ENCODE measurements at regions not wholly inside any gene's neighbourhood (a gene's known extent, or its start where the extent isn't known, plus 50 kb on each side); places are given as distances from the start of the nearest gene placed in this dataset.

DNA sequence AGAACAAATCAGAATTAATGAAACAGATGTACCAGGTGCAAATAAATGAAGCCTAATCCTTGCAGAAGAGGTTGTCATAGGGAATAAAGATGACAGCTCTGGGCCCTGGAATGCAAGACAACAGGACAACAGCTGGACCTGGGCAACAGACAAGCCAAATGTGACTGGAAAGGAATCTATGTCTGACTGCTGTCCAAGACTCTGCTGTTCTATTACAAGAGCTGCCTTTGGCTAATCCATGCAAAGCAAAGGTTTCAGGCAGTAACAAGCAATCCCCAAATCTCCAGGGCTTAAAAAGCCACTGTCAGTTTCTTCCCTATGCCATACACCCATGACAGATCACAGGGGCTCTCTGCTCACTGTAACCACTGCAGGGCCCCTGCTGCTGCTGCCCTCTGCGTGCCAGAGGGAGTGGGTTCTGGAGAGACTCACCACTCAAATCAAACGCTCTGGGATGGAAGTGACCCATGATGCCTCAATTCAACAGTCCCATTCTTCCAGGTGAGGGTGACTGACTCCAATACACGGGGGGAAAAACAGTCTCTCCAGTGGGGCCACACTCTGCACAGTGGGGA lies 218.9 kb upstream of the SFSWAP start:
- no peak for DNase-seq (ENCODE audit: extremely low read depth, low read depth)
- TF ChIP-seq, protein P1, sequence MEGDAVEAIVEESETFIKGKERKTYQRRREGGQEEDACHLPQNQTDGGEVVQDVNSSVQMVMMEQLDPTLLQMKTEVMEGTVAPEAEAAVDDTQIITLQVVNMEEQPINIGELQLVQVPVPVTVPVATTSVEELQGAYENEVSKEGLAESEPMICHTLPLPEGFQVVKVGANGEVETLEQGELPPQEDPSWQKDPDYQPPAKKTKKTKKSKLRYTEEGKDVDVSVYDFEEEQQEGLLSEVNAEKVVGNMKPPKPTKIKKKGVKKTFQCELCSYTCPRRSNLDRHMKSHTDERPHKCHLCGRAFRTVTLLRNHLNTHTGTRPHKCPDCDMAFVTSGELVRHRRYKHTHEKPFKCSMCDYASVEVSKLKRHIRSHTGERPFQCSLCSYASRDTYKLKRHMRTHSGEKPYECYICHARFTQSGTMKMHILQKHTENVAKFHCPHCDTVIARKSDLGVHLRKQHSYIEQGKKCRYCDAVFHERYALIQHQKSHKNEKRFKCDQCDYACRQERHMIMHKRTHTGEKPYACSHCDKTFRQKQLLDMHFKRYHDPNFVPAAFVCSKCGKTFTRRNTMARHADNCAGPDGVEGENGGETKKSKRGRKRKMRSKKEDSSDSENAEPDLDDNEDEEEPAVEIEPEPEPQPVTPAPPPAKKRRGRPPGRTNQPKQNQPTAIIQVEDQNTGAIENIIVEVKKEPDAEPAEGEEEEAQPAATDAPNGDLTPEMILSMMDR (IDR thresholded peaks at IDR 0.05; ENCODE audit: low read depth, low read length) = no peak

DNA sequence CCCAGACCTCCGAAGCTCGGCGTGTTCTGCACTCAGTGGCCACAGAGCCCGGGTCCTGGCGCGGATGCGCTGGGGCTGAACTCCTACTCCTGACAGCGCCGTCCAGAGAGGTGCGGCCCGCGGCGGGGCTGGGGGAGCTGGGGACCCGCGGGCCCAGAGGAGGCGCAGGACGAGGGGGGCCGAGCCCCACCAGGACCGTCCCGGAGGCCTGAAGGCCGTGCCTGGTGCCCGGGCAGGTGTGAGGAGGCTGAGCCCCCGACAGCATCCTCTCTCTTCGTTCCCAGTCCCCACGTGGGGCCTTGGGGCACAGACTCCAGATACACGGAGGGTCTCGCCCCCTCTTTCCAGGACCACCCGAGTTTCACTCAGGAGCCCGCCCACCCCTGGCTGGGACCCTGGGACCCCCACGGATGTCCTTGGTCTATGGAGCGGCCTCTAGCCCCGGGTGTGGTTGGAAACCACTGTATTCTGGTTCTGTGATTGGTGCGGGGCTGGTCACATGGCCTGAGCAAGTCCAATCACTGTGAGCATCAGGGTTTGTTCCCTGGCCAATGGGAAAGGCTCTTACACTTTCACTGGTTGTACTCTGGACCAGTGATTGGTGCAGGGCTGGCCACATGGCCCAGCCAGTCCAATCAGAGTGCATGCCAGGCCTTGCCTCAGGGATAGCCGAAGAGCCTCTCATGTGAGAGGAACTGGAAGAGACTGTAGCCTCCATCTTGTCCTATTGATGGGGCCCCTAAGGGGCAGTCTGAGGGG lies 217.6 kb upstream of the SFSWAP start:
- no peak for DNase-seq (ENCODE audit: extremely low read depth, low read depth)
- TF ChIP-seq, protein P1 (IDR thresholded peaks at IDR 0.05; ENCODE audit: low read depth, low read length) = no peak

DNA sequence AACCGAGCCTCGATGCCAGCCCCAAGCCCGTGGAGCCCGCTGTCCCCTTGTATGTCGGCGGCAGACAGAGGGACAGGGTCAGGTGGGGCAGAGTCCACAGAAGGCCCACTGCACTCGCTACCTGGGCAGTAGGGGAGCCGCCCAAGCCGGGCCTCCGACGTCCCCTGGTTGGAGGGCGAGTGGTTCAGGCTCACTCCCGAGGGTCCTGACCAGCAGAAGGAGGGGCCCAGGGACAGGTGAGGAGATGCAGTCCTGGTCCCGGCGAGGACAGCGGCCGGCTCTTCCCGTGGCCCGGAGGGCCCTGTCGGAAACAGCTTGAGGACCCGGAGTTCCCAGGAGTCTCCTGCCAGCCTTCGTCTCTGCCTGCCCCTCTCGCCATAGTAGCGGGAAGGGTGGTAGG lies 216.7 kb upstream of the SFSWAP start:
- no peak for DNase-seq (ENCODE audit: extremely low read depth, low read depth)
- TF ChIP-seq, protein P1 (IDR thresholded peaks at IDR 0.05; ENCODE audit: low read depth, low read length) = no peak

DNA sequence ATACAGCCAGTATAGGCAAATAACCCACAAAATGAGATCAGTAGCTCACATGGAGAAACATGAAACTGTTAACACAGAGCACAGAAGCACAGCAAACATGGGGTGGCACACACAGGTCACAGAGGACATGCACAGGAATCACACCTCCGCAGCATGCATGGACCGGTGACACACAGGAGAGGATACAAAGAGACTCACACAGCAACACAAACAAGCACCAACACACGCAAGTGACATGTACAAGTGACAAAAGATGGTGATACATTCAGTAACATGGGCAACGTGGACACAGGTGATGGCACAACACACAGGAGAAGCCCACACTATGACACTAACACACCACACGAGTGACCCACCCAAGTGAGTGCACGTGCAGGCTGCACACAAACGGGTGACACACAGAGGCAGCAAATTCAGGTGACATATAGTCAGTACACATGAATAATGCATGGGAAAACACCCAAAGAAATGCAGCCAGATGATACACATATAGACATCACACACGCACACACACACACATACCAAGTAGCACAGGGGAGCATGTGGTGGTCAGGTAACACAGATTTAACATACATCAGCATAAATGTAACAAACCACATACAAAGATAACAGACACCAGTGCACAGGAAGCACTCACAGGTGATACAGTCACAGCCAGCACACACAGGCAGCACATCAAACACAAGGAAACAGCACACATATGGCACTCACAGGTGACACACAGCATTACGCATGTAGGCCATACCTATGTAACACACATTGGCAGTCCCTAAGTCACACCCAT lies 216.0 kb upstream of the SFSWAP start:
- no peak for DNase-seq (ENCODE audit: extremely low read depth, low read depth)
- TF ChIP-seq, protein P1 (IDR thresholded peaks at IDR 0.05; ENCODE audit: low read depth, low read length) = no peak

DNA sequence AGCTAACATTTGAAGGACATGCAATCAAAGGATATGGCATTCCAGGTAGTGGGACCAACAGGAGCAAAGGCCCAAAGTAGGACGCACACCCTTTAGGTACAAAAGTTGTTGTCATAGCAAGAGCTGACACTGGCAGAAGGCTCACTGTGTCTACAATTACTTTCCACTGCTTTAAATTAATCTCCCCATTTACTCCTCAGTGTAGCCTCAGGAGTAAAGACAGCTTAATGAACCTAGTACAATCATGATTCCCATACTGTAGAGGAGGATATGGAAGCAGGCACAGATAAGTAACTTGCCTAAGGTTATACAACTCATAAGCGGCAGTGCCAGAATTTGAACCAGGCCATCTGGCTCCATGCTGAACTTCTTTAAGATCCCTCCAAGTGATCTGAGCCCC lies 212.9 kb upstream of the SFSWAP start:
- TF ChIP-seq, protein P1 (IDR thresholded peaks at IDR 0.05; ENCODE audit: low read depth, low read length) = no peak
- no peak for DNase-seq (ENCODE audit: extremely low read depth, low read depth)

DNA sequence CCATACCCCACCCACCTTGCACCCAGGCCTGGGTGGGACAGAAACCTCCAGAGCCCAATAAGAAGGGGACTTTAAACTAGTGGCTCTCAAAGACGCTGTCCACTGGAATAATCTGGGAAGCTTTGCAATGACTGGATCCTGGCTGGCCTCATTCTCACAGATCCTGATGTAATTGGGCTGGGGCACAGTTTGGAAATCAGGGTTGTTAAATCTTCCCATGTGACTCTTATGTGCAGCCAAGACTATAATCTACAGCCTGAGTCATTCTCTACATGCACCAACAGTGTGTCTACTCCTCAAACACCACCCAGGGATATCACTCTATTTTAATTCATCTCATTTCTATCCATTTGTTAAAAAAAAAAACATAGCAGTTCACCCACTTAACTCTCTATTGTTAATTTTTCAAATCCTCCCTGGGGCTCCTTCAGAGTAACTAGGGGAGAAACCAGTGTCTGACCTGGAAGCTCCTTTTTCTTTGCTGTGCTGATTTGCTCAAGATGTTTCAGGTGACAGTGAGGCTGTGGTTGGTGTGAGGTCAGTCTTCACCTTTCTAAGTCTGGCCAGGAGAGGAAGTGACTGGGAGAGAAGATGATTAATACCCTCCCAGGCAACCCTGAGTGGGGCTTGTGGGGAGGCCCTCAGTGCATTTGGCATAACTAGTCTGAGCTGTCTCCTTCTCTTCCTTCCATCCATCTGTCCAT lies 211.6 kb upstream of the SFSWAP start:
- TF ChIP-seq, protein P1 (IDR thresholded peaks at IDR 0.05; ENCODE audit: low read depth, low read length) = no peak
- DNase-seq (ENCODE audit: extremely low read depth, low read depth) = no peak
